Ovary (tissue), 3 donors: ENCODE measurements at regions not wholly inside any gene's neighbourhood (a gene's known extent, or its start where the extent isn't known, plus 50 kb on each side); places are given as distances from the start of the nearest gene placed in this dataset.

Source experiments
- EP300 ChIP-seq: sonication (generic); formaldehyde crosslinking; IDR thresholded peaks from one replicate; pipeline ENCODE4 v1.6.1; 2017; ENCODE audit warnings: antibody characterized with exemption
- POLR2A ChIP-seq: fragments of 450-650 bp; IDR thresholded peaks from one replicate; pipeline ENCODE4 v1.6.1; 2017; ENCODE audit warnings: antibody characterized with exemption, mild to moderate bottlenecking, moderate library complexity
- TF ChIP-seq, protein P1 (sequence below), 3 donors: fragments of 450-650 bp in 2 of 3; fragments of 200-600 bp in 1 of 3; IDR thresholded peaks; one replicate each; pipeline versions ENCODE4 v1.5.1 to v1.8.0; 2016 to 2022; ENCODE audit warnings: antibody characterized with exemption in 3 of 3, mild to moderate bottlenecking in 1 of 3
- donor health status: DM: no; HTN: no; CAD: no.

GRCh38 chr14:101206556-101206955, 303.0 kb upstream of the RTL1 start:
- TF ChIP-seq, protein P1, sequence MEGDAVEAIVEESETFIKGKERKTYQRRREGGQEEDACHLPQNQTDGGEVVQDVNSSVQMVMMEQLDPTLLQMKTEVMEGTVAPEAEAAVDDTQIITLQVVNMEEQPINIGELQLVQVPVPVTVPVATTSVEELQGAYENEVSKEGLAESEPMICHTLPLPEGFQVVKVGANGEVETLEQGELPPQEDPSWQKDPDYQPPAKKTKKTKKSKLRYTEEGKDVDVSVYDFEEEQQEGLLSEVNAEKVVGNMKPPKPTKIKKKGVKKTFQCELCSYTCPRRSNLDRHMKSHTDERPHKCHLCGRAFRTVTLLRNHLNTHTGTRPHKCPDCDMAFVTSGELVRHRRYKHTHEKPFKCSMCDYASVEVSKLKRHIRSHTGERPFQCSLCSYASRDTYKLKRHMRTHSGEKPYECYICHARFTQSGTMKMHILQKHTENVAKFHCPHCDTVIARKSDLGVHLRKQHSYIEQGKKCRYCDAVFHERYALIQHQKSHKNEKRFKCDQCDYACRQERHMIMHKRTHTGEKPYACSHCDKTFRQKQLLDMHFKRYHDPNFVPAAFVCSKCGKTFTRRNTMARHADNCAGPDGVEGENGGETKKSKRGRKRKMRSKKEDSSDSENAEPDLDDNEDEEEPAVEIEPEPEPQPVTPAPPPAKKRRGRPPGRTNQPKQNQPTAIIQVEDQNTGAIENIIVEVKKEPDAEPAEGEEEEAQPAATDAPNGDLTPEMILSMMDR (IDR thresholded peaks at IDR 0.05), result no peak
- no peak for TF ChIP-seq POLR2A
- TF ChIP-seq EP300, result no peak
